ENCODE measurements at regions not wholly inside any gene's neighbourhood (a gene's known extent, or its start where the extent isn't known, plus 50 kb on each side); places are given as distances from the start of the nearest gene placed in this dataset.

GRCh38 chr2:39570614-39571013, 95.1 kb upstream of the TMEM178A start:
- TF ChIP-seq RAD21 (IDR thresholded peaks at IDR 0.05 in 1 of 2, conservative IDR thresholded peaks at IDR 0.05 in 1 of 2; ENCODE audit: low read depth in 2 of 2, low read length in 2 of 2) (no peak), POLR2A (IDR thresholded peaks at IDR 0.05; ENCODE audit: control extremely low read depth in 1 of 2, low read depth in 2 of 2, low read length in 2 of 2) (no peak), CTCF (IDR thresholded peaks at IDR 0.05; ENCODE audit: control extremely low read depth in 1 of 3, insufficient read depth in 1 of 3, low read depth in 1 of 3, low read length in 3 of 3) (no peak), EZH2 (IDR thresholded peaks at IDR 0.05; ENCODE audit: low read depth, low read length, severe bottlenecking) (no peak), PHF8 (conservative IDR thresholded peaks at IDR 0.05; ENCODE audit: low read depth, low read length) (no peak), KDM1A (IDR thresholded peaks at IDR 0.05; ENCODE audit: borderline replicate concordance, low read length) (no peak), CEBPB (IDR thresholded peaks at IDR 0.05; ENCODE audit: low read depth, low read length) (no peak), MAFK (IDR thresholded peaks at IDR 0.05; ENCODE audit: low read depth, low read length) (no peak), POLR2AphosphoS5 (IDR thresholded peaks at IDR 0.05; ENCODE audit: low read depth, low read length) (no peak), SIX5 (IDR thresholded peaks at IDR 0.05; ENCODE audit: low read depth, low read length) (no peak), SP1 (IDR thresholded peaks at IDR 0.05; ENCODE audit: low read depth, low read length) (no peak)

All from H1 (cell line).